Right lung (tissue), 2 donors: ENCODE measurements at regions not wholly inside any gene's neighbourhood (a gene's known extent, or its start where the extent isn't known, plus 50 kb on each side); places are given as distances from the start of the nearest gene placed in this dataset.
"Not testable (repeated sequence)": the region's sequence is repeated elsewhere in the genome, so short reads cannot be mapped to it uniquely, and the experiment has no call there.

Experiments
- DNase-seq, 2 donors: peaks; one replicate each; pipeline ENCODE4 v3.0.0-alpha.2; 2013

GRCh38 chr7:101708223-101708622, 79.1 kb upstream of the MYL10 start:
- no peak for DNase-seq

GRCh38 chr7:101712652-101713051, 83.6 kb upstream of the MYL10 start:
- no peak for DNase-seq

GRCh38 chr7:101714097-101714496, 85.0 kb upstream of the MYL10 start:
- DNase-seq: no peak

GRCh38 chr7:101717628-101718357, 88.7 kb upstream of the MYL10 start:
- DNase-seq: peak; percentile 78 to 83

- no peak for DNase-seq
These were observed 89.4 kb upstream of the MYL10 start for GRCh38 chr7:101718363-101719122.

GRCh38 chr7:101719123-101719470, 90.0 kb upstream of the MYL10 start:
- DNase-seq: no peak

- DNase-seq: no peak
These were observed 91.2 kb upstream of the MYL10 start for GRCh38 chr7:101720324-101720723.

- DNase-seq: no peak
These were observed 93.2 kb upstream of the MYL10 start for GRCh38 chr7:101722247-101722646.

- no peak for DNase-seq
These were observed 93.6 kb upstream of the CUX1 start for GRCh38 chr7:101723835-101724234.

- DNase-seq: no peak
These were observed 92.5 kb upstream of the CUX1 start for GRCh38 chr7:101724957-101725356.

- no peak for DNase-seq
These were observed 91.5 kb upstream of the CUX1 start for GRCh38 chr7:101725921-101726320.

GRCh38 chr7:101727184-101727583, 90.2 kb upstream of the CUX1 start:
- DNase-seq: no peak

- DNase-seq: no peak
These were observed 89.3 kb upstream of the CUX1 start for GRCh38 chr7:101728128-101728527.

- DNase-seq: not testable (repeated sequence)
These were observed 88.6 kb upstream of the CUX1 start for GRCh38 chr7:101728873-101729240.

GRCh38 chr7:101729241-101729883, 88.1 kb upstream of the CUX1 start:
- no peak for DNase-seq

GRCh38 chr7:101731502-101732084, 85.8 kb upstream of the CUX1 start:
- DNase-seq: no peak

- peak; percentile 69 to 71 for DNase-seq
These were observed 83.5 kb upstream of the CUX1 start for GRCh38 chr7:101733713-101734475.

GRCh38 chr7:101736084-101736483, 81.3 kb upstream of the CUX1 start:
- no peak for DNase-seq

GRCh38 chr7:101739775-101740398, 77.5 kb upstream of the CUX1 start:
- DNase-seq: no peak

- DNase-seq: no peak
These were observed 76.3 kb upstream of the CUX1 start for GRCh38 chr7:101740981-101741725.
